ENCODE measurements at regions not wholly inside any gene's neighbourhood (a gene's known extent, or its start where the extent isn't known, plus 50 kb on each side); places are given as distances from the start of the nearest gene placed in this dataset.
A peak's percentile ranks its signal among the peaks of the same experiment; 100 is the strongest.

DNA sequence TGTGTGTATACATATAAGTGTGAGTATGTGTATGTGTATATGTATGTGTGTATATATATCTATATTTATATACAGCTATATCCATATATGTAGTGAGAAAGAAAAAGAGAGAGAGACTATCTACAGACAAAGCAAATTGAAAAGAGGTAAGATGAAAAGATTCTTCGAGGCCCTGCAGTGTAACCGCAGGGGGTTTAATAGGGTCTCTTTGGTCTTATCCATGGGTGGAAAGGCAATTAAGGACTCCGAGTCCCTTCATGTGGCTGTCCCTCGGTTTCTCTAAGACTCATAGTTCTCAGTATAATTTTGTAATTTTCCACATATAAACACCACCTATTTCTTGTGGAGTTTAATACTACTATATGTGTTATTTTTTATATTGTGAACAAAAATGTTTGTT is 50.6 kb upstream of the JAZF1 start:
- no peak for DNase-seq

DNA sequence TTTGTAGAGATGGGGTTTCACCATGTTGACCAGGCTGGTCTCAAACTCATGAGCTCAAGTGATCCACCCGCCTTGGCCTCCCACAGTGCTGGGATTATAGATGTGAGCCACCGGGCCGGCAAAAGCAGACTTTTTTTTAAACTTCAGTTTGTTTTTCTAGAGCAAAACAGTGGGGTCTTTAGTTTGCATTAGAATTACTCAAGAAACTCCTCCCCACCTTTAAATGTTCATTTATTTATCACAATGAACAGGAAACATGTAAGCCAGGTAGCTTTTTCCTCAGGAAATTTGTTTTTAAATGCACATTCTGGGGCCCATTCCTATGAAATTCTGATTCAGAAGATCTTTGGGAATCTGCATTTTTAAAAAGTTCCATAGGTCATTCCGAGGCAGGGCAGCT is 56.0 kb upstream of the JAZF1 start:
- no peak for DNase-seq

DNA sequence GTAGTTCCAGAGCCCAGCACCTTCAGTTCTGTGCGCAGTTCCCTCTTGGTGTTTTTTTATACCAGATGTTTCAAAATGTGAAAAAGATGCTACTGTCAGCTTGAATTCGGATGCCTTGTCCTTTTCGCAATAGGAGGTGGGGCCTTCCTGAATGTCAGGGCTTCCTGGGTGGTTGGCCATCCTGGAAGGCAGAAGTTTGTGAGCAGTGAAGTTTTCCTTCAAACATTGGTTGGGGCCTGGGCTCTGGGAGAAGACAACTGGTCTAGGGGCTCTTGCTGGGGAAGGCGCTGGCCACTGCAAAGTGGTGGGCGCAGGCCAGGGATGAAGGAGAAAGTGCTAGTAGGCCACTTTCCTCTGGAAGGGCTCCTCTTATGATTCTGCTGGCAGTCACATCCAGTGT is 56.8 kb upstream of the JAZF1 start:
- DNase-seq: no peak

DNA sequence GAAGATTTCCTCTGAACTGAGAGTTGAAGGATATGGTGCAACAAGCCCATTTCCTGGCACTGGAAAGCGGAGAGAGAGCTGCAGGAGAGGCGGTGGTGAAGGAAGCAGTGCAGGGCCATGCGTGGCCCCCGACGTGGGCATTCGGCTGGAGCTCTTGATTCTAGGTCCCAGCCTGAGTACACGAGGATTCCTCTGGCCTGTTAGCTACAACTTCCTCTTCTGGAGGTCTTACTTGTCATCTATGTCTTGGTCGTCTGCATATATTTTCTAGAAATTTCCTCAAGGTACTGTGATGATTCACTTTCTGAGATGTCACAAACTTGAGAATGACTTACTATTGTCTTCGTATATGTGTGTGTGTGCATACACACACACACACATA is 59.2 kb upstream of the JAZF1 start:
- DNase-seq: no peak

DNA sequence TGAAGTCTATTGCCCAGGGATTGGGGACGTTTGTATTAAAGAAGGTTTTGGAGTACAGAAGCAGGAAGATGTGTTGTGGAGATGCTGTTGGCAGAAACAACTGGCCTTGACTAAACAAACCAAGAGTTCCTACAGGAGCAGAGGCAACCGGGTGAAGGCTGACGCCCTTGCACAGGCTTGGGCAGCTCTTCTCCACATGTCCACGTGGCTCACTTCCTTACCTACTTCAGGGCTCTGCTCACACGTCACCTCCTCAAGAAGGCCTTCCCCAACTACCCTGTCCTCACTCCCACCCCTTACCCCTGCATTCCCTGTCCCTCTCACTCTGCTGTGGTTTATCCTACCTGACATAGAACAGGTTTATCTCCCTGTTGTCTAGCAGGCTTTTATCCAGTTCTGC is 59.9 kb upstream of the JAZF1 start:
- DNase-seq: no peak

DNA sequence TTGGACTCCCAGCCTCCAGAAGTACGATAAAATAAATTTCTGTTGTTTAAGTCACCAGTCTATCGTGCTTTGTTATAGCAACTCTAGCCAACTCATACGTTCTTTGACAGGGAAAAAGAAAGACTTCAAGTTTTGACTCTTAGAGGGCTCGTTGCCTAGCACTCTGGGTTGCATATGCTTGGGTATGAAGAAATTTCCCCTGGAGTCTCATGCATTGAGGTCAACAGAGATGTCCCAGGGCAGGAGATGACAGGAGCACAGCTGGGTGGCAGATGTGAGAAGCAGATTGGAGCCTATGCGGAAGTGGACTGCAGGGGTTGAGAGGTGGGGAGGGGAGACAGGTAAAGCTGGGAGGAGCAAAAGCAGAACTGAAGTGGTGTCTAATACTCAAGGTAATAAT is 63.3 kb upstream of the JAZF1 start:
- DNase-seq: no peak

DNA sequence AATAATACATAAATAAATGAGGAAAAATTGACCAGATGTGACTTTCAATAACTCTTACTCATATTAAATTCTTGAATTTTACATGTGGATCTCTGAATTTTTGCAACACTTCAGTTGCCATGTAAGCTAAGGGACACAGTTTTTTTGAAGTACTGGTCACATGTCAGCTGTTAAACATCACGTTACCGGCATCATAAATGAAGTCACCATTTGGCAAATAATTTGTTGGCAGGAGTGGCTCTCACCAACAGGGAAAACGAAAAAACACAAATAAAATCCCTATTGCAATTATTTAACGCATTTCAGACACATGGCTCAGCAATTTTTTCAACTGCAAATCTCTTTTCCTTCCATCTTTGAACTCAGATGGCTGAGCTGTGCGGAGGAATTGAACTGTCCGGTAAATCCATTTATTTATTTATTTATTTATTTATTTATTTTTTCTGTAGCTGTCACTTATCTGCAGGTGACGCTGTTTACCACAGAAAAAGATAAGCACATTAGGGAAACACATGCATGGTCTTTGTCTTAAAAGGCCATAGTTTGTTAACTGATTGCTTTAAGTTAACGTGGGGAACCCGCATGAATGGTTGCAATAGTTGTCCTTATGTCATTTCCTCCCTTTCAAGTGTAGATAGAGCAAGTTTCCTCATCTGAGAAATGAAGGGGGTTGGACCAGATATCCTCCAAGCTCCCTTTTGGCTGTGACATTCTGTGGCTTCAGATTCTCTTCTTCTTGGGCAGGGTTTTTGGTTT is 64.7 kb upstream of the JAZF1 start:
- no peak for DNase-seq

DNA sequence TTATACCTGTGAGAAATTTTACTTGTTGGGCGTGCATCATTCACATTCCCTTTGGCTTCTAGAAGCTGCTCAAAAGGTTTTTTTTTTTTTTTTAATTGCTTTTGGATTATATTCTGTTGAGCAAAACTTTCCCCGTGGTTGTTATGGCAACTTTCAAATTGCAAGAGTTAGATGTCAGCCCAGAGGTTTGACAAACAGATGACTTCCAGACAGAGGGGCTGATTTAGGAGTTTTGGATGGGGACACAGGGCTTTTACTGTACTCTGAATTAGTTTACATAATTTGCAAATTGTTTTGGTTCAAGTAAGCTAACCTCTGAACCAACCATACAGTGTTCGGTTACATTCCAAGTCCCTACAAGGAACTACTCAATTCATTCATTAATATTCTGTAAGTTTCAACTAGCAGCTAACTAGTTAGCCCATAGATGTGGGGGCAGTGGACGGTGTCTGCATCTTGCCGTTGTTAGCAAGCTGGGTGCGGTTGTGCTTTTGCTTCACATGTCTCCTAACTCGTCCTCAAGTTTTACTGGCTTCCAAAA is 66.4 kb upstream of the JAZF1 start:
- no peak for DNase-seq

DNA sequence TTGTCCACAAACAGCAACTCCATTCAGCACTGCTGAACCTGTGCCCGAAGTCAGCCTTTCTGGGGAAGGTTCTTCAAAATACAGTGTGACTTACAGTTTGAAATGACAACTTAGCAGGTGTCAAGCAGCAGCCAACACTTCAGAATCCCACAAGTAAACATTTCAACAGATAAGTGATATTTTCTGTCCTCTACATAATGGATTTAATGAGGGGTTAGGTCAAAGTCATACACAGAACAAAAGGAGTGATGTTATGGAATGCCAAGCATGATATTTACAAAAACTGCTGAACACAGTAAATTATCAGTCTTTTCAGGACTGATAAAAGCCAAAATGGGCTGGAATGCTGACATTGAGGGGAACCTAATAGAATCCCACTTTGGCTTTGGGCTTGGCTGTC is 77.6 kb upstream of the JAZF1 start:
- DNase-seq: no peak

DNA sequence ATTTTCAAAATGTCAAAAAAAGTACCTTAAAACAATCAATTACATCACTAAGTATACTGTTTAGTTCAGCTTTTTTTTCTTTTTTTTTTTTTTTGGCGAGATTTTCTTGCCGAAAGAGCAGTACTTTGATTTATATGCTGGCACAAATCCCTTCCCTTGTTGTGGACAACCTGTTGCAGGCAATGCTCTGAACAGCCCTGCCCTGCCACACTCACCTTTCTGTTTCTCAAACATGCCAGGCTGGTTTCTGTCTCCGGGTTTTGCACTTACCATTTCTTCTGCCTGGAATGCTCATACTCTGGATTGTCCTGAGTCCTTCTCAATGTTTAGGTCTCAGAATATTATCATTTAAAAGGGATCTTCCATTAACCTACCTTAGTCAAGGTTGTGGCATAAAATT is 80.4 kb upstream of the JAZF1 start:
- no peak for DNase-seq

DNA sequence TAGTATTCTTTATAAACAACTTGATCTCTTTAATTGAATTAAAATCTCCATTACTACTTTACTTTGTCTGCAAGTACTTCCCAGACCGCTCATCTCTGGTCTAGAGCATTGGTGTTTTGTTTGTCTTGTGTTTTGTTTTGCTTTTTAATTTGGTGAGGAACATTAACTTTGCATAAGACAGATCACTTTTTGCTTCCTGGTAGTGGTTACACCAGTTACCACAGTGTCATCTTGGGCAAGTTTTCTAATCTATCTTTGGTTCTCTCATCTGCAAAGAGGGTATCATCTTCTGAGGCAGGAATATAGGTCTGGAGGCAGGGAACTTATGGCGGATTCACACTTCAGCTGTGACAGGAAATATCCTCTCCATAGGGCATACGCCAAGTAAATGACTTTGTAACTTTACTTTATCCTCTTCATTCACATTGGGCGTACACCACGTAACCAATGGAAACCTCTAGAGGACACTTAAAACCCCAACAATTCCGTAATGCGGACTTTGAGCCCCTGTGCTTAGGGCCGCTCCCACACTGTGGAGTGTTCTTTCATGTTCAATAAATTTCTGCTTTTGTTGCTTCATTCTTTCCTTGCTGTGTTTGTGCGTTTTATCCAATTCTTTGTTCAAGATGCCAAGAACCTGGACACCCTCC is 83.2 kb upstream of the JAZF1 start:
- DNase-seq: no peak

DNA sequence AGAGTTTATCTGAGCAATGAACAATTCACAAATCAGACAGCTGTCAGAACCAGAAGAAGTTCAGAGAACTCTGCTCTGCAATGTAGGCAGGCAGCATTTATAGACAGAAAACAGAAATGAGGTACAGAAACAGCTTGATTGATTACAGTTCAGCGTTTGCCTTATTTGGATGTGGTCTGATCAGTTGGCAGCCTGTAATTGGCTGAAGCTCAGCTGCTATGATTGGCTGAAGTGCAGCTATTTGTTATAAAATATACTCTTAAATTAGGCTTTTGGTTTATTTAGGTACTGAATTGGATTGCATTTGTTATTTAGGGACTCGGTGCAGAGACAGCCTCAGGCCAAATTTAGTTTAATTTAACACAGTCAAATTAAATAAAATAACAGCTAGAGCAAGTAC is 85.8 kb upstream of the JAZF1 start:
- DNase-seq: no peak

DNA sequence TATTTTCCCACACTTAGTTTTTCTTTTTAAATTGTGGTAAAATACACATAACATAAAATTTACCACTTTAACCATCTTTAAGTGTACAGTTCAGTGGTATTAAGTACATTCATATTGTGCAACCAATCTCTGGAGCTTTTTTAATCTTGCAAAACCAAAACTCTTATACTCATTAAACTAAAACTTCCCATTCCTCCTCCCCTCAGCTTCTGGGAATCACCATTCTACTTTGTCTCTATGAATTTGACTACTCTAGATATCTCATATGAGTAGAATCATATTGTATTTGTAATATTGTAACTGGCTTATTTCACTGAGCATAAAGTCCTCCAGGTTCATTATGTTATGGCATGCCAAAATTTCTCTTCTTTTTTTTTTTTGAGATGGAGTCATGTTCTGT is 86.4 kb upstream of the JAZF1 start:
- no peak for DNase-seq

DNA sequence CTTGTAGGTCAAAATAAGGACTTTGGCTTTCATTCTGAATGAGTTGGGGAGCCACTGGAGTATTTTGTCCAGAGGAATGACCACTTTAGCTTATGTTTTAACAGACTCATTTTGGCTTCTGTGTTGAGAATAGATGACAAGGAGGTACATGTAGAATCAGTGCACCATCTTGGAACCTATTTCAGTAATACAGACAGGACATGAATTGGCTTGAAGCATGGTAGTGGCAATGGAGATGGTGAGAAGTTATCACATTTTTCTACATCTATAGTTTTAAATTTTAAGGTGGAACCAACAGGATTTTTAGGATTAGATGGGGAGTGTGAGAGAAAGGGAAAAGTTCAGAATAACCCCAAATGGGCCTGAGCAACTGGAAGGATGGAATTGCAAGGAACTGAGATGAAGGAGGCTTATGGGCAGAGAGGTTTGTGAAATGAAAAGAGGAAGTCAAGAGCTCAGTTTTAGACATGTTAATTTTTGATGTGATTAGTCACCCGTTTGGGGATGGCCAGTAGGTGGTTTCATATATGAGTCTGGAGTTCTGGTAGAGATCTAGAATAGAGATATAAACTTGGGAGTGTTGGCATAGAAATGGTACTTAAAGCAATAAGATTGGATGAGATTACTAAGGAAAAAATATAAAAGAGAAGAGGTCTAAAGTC is 89.2 kb upstream of the JAZF1 start:
- no peak for DNase-seq

DNA sequence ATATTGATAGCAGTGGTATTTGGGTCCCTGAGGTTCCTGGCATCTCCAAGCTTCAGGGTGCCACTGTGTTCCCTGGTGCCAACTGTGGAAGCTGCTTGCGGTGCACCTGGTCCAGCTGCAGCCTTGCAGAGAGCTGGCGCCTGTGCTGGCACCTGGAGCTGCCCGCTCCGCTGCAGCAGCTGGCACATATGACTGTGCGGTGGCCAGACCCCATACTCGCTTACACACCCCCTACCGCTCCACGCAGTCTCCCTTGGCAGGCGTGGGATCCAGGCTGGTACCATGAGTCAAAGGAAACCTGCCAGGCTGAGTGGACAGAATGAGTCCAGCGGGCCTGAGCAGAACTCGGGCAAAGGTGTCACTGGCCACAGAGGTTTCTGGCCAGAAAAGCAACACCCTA is 89.9 kb upstream of the JAZF1 start:
- no peak for DNase-seq

DNA sequence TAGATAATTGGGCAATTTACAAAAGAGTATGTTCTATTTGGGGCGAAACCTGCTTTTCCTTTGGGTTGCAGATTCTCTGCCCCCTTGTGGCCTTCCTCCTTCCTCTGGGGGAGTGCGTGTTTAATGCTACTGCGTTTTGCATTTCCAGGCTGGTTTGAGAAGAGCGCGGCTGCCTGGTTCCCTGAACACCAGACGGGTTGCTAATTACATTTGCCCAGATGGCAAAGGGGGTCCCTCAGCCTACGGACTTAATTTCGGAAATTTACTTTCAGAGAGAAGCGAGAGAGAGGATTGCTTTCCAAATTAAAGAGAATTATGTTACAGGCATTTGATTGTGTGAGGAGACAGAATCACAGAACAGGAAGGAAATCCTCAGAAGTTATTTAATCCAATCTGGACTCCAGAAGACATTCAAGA is 91.9 kb upstream of the JAZF1 start:
- peak; percentile 40 for DNase-seq

DNA sequence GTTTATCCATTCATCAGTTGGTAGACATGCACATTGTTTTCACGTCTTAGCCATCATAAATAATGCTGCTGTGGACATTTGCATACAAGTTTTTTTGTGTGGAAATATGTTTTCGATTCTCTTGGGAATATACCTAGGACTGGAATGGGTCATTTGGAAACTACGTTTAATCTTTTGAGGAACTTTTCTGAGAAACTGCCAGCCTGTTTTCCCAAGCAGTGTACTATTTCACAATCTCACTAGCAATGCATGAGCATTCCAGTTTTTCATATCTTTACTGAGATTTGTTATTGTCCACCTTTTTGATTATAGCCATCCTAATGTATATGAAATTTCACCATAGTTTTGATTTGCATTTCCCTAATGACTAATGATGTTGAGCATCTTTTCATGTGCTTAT is 95.7 kb upstream of the JAZF1 start:
- no peak for DNase-seq

DNA sequence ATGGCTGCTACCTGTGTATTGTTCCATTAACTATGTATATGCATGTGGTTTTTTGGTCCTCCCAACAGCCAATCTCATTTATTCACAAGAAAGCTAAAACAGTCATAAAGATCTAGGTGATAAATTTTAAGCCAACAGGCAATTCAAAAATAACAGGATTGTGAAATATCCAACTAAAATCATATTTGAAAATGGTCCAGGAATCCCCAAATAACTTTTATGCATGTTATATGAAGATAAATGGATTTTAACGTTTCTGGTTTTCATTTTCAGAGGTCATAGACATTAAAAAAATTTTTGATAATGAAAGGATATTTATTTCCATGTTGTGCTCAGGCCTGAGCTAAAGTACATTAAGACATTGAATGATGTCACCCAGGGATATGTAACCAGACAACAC is 96.8 kb upstream of the JAZF1 start:
- no peak for DNase-seq

DNA sequence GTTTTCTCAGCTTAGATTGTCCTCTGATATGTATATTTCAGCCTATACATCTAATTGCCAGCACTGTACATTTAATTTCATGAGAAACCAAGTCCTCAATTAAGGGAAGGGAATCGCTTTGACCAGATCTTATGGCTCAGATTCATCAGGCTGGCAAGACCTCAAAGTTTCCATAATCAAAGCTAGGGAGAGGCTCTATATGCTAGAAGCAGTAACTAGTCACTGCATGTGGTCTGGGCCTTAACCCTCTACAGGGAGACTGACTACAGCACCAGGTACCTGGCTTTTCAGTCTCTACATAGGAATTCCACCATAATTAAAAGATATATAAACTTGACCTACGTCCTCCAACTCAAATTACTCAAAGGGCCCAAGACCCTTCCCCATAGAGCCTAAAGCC is 97.4 kb upstream of the JAZF1 start:
- no peak for DNase-seq

DNA sequence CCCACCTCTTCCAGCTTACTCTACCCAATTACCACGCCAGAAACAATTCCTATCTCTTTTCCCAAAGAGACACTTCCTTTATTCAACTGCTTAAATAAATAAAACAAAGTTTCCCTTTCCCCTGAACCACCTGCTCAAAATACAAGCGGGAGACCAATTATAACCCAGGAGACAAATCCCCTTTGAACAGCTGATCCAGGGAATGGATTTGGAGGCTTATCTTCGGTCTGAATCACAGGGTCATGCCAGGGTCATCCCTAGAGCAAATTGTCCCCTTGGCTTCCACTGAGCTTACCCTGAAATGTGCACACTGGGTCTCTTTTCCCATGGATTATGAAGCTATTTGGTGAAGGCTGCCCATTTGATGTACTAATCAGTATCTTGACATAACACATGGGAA is 99.9 kb upstream of the JAZF1 start:
- no peak for DNase-seq

DNA sequence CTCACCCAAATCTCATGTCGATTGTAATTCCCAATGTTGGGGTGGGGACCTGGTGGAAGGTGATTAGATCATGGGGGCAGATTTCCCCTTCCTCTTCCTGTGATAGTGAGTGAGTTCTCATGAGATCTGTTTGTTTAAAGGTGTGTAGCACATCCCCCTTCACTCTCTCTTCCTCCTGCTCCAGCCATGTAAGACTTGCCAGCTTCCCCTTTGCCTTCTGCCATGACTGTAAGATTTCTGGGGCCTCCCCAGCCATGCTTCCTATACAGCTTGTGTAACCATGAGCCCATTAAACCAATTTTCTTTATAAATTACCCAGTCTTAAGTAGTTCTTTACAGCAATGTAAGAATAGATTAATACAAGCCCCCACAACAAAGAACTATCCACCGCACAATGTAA is 109.9 kb upstream of the JAZF1 start:
- DNase-seq: no peak

DNA sequence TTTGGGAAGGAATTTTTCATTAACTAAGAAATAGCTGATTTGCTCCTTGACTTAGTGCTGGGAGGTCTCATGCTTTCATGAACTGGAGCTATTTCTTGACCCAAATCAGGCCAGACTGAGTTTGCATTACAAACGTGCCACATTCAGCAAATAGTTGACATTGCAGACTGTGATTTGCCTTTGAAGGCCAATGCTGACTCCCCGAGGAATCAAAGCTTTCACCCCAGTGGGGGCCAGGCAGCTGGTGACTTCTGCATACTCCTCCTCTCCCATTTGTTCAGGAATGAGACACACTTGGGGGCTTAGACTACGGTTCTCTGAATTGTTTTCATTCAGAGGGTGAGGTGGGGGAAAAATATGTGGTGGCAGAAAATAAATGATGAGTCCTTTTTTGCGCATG is 111.0 kb upstream of the JAZF1 start:
- DNase-seq: no peak

DNA sequence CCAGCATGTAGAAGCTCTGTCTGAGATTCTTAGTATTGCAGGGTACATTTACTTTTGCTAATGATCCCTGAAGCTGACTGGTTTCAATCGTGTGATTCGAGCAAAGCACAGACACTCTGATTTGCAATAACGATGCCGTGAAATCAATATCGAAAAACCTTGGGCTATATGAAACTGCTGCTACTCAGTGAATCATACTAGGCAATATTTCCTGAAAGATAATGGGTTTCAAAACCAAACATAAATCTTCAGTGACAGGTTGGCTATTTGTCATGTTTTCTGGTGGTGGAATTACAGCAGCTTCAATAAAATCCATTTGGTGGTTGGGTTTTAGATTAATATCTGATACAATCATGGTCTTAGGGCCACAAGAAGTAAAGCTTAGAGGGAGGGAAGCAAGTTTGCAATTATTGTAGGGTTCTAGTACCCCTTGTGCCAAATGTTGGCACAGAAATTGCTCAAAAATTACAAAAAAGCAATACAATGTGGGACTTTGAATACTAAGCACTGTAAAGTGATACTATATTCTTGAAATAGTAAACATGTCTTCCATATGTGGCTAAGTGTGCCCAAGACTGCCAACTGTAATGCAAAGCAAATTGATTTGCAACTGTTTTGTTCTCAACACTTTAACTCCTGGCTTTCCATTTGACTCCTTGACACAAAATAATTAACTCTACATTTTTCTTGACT is 112.4 kb upstream of the JAZF1 start:
- no peak for DNase-seq

DNA sequence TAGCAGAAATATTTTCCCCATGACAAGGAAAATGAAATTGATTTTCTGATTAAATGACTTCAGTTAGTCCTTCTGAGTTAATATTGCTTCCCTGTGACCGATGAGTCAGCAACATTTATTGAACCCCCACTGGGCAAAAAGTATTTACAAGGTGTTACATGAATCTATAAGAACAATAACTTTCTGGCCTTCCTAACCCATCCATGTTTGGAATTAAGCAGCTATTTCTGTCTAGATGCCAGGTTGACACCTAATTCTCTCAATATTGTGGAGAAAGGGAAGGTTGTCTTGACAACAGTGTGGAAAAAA is 112.9 kb upstream of the JAZF1 start:
- DNase-seq: no peak

Measured in activated naive CD4-positive, alpha-beta T cell treated with anti-CD3 and anti-CD28 coated beads, Interleukin-2, amount 50 U/mL, for 16 hours (primary cell).